ENCODE measurements at regions not wholly inside any gene's neighbourhood (a gene's known extent, or its start where the extent isn't known, plus 50 kb on each side); places are given as distances from the start of the nearest gene placed in this dataset.
A peak's percentile ranks its signal among the peaks of the same experiment; 100 is the strongest.

DNA sequence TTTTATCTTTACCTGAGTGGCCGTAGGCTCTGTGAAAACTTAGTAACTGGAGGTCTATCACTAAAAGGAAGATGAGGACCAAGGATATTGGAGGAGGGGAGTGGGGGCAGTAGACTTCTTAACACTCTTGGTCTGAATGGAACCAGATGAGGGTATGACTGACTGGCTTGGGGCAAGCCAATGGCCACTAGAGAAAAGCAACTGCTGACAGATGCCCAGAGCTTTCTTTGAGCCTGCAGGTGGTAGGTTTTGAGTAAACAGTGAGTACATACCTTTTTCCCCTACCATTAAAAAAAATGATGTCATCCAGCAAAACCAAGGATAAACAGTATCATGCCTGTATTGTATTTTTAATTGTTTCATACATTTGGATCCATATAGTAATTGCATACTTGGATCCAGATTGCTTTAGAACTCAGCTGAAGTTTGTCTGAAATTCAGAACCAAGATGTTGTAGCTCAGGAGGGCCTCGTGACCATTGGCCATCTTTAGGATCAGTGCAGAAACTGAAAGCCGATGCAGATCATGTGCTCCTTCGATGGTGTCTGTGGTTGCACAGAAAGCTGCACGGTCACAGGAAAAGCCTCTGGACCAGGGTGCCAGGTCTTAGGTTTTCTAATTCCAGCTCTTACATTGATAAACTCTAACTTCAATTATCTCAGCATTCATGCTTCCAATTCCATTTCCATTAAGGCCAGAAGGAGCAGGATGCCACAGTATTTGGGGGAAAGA is 131.0 kb downstream of the PDGFRA start:
- no peak overlapping the region for H3K4me3 ChIP-seq (ENCODE audit: low read depth, low read length)
- 86% methylated on average over 5 of the region's 5 CpGs for WGBS (ENCODE audit: insufficient coverage)
- DNase-seq (ENCODE audit: low read depth in 4 of 6, low spot score in 6 of 6), result no peak
- no peaks in the 10 kb centered on the region for H3K36me3 ChIP-seq (ENCODE audit: control insufficient read depth, insufficient read depth, low read length)
- H3K27me3 ChIP-seq (ENCODE audit: control insufficient read depth, insufficient read depth, low read length), result no peaks in the 10 kb centered on the region
- peaks cover 2% of the 10 kb centered on the region for H3K9me3 ChIP-seq (ENCODE audit: control insufficient read depth, insufficient read depth, low read length)
- no peak overlapping the region for H3K27ac ChIP-seq (ENCODE audit: low read depth, low read length)
- H3K4me1 ChIP-seq (ENCODE audit: control insufficient read depth, insufficient read depth, low read length), result no peaks in the 10 kb centered on the region

DNA sequence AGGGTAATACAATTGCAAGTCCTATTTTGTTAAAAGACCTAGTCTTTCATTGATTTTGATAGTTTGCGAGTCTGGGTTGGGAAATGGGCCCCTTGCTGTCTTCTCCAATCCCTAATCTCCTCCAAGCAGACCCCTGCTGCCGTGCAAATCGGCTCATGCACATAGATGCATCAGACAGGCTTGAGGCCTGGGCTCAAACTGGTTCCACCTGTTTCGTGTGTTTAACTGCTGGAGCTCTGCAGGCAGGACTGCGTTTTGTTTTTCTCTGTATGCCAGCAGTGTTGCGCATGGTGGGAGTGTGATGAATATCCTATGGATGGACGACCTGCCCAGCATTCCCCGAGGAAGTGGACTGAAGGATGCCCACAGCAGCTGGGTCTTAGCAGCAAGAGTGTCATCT is 133.9 kb downstream of the PDGFRA start:
- no peaks in the 10 kb centered on the region for H3K4me1 ChIP-seq (ENCODE audit: control insufficient read depth, insufficient read depth, low read length)
- 73% methylated on average over 6 of the region's 8 CpGs for WGBS (ENCODE audit: insufficient coverage)

DNA sequence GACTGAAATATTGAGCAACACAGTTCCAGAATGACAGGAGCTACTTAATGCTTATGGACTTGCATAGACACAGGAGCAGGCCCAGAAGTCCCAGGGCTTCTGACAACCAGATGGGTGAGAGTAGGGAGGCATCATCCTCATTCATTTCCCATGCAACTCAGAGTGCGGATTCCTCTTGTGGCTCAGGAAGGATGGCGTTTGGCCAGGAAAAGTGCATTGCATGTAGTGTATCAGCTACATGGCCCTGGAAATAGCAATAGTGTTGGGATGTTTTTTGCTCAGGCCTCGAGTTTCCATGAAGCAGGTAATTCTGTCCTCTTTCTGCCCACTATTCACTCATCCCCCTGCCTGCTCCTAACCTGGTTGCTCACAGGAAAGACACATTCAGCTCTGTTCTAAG is 136.6 kb downstream of the PDGFRA start:
- no peaks in the 10 kb centered on the region for H3K9me3 ChIP-seq (ENCODE audit: control insufficient read depth, insufficient read depth, low read length)
- no peaks in the 10 kb centered on the region for H3K27me3 ChIP-seq (ENCODE audit: control insufficient read depth, insufficient read depth, low read length)
- WGBS (ENCODE audit: insufficient coverage), result 60% methylated on average over 1 of the region's 3 CpGs
- H3K27ac ChIP-seq (ENCODE audit: low read depth, low read length), result no peak overlapping the region
- no peaks in the 10 kb centered on the region for H3K36me3 ChIP-seq (ENCODE audit: control insufficient read depth, insufficient read depth, low read length)
- H3K4me1 ChIP-seq (ENCODE audit: control insufficient read depth, insufficient read depth, low read length), result no peaks in the 10 kb centered on the region
- no peak for DNase-seq (ENCODE audit: low read depth in 4 of 6, low spot score in 6 of 6)
- no peak overlapping the region for H3K4me3 ChIP-seq (ENCODE audit: low read depth, low read length)

More for the DNA sequence above, 133.9 kb downstream of the PDGFRA start:
- no peak overlapping the region for H3K4me3 ChIP-seq (ENCODE audit: low read depth, low read length)
- H3K9me3 ChIP-seq (ENCODE audit: control insufficient read depth, insufficient read depth, low read length), result no peaks in the 10 kb centered on the region
- H3K27ac ChIP-seq (ENCODE audit: low read depth, low read length), result no peak overlapping the region
- DNase-seq (ENCODE audit: low read depth in 4 of 6, low spot score in 6 of 6), result no peak
- H3K27me3 ChIP-seq (ENCODE audit: control insufficient read depth, insufficient read depth, low read length), result no peaks in the 10 kb centered on the region
- H3K36me3 ChIP-seq (ENCODE audit: control insufficient read depth, insufficient read depth, low read length), result no peaks in the 10 kb centered on the region

DNA sequence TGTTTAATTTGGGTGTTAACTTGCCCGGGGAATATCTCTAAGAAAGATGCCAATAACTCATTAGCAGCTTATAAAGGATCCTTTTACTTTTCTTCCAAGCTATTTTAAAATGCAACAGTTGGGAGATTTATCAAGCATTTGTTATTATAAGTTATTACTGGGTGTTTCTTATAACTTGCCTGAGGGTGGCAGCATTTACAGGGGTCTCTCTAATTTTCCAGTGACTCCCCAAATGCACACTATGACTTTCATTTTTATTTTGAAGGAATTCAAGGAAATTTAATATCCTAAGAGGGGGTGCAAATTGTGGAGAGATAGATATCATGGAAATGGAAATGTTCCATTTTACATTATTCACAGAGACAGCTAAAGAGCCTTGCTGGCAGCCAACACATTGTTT is 138.0 kb downstream of the PDGFRA start:
- no peak for DNase-seq (ENCODE audit: low read depth in 4 of 6, low spot score in 6 of 6)
- Histone ChIP-seq H3K27ac (ENCODE audit: low read depth, low read length) (no peak overlapping the region), H3K9me3 (ENCODE audit: control insufficient read depth, insufficient read depth, low read length) (no peaks in the 10 kb centered on the region), H3K4me1 (ENCODE audit: control insufficient read depth, insufficient read depth, low read length) (no peaks in the 10 kb centered on the region), H3K27me3 (ENCODE audit: control insufficient read depth, insufficient read depth, low read length) (no peaks in the 10 kb centered on the region), H3K36me3 (ENCODE audit: control insufficient read depth, insufficient read depth, low read length) (no peaks in the 10 kb centered on the region), H3K4me3 (ENCODE audit: low read depth, low read length) (no peak overlapping the region)
- WGBS (ENCODE audit: insufficient coverage), result no CpG with 5 or more reads among the region's 1 CpG

DNA sequence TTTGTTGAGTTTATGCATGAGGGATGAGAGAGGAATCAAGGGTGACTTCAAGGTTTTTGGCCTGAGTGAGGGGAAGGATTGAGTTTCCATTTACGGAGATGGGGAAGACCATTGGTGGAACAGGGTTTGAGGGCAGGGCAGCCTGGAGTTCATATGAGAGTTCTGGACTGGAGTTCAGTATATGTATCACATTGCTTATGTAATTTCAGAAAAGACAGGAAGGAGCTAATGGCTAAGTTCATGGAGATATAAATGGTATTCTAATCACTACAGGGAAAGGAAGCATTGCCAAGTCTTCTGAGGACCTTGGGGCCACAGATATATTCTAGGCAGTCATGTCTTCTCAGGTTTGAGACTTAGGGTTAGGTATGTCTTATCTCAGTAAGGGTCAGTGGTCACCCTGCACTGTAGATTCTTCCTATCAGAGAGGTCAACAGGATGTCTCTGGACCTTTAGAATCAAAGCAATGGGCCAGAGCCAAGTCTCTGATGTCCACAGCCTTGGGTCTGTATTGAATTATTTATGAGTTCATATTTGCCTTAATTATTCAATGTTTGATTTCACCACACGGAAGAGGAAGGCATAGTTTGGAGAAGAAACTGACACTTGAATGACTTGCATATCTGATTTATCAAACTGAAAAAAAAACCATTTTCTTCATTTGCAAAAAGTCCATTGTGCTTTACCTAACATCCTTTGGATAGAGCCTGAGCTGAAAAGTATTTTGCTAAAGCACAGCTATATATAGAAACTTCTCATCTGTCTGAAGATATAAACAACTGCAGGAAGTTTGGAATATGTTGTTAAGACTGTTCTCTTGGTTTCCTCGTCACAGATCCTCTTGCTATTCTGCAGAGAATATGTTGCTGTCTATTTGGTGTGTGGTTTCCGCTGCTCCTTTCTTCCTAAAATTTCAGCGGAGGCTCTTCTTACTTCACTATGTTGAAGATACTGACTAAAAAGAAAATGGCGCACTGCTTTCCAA is 139.5 kb downstream of the PDGFRA start:
- no peaks in the 10 kb centered on the region for H3K36me3 ChIP-seq (ENCODE audit: control insufficient read depth, insufficient read depth, low read length)
- H3K27me3 ChIP-seq (ENCODE audit: control insufficient read depth, insufficient read depth, low read length), result no peaks in the 10 kb centered on the region
- no peaks in the 10 kb centered on the region for H3K4me1 ChIP-seq (ENCODE audit: control insufficient read depth, insufficient read depth, low read length)
- no peak overlapping the region for H3K27ac ChIP-seq (ENCODE audit: low read depth, low read length)
- no peak for DNase-seq (ENCODE audit: low read depth in 4 of 6, low spot score in 6 of 6)
- no peaks in the 10 kb centered on the region for H3K9me3 ChIP-seq (ENCODE audit: control insufficient read depth, insufficient read depth, low read length)
- 90% methylated on average over 2 of the region's 6 CpGs for WGBS (ENCODE audit: insufficient coverage)
- H3K4me3 ChIP-seq (ENCODE audit: low read depth, low read length), result no peak overlapping the region

DNA sequence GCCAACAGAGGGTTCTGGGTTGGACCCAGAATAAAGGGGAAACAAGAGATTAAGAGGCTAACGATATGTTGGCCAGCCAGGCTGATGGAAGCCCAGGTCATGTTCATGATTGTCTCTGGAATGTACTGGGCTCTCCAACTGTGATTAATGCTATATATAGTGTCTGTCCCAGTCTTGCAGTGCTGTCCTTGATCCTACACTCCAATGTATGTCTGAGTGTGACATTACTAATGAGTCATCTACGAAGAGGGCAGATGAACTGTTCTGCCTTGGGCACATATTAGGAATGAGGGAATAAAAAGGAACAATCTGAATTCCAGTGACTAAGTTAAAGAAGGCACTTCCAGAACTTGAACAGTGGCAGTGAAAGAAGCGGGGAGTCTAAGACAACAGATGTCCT is 142.1 kb downstream of the PDGFRA start:
- no peak for DNase-seq (ENCODE audit: low read depth in 4 of 6, low spot score in 6 of 6)
- no peaks in the 10 kb centered on the region for H3K27me3 ChIP-seq (ENCODE audit: control insufficient read depth, insufficient read depth, low read length)
- H3K9me3 ChIP-seq (ENCODE audit: control insufficient read depth, insufficient read depth, low read length), result no peaks in the 10 kb centered on the region
- no peaks in the 10 kb centered on the region for H3K36me3 ChIP-seq (ENCODE audit: control insufficient read depth, insufficient read depth, low read length)
- no peak overlapping the region for H3K27ac ChIP-seq (ENCODE audit: low read depth, low read length)
- no peaks in the 10 kb centered on the region for H3K4me1 ChIP-seq (ENCODE audit: control insufficient read depth, insufficient read depth, low read length)
- no peak overlapping the region for H3K4me3 ChIP-seq (ENCODE audit: low read depth, low read length)
- 87% methylated on average over 2 of the region's 3 CpGs for WGBS (ENCODE audit: insufficient coverage)

DNA sequence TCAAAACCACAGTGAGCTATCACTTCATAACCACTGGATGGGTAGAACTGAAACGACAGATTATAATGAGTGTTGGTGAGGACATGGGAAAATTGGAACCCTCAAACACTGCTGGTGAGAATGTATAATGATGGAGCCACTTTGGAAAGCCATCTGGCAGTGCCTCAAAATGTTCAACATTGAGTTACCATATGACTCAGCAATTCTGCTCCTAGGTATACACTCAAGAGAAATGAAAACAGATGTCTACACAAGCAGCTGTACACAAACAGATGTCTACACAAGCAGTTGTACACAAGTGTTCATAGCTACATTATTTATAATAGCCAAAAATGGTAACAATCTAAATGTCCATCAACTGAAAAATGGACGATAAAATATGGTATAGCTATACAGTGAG is 143.9 kb downstream of the PDGFRA start:
- DNase-seq (ENCODE audit: low read depth in 4 of 6, low spot score in 6 of 6), result no peak
- WGBS (ENCODE audit: insufficient coverage), result no CpG with 5 or more reads among the region's 2 CpGs
- no peaks in the 10 kb centered on the region for H3K27me3 ChIP-seq (ENCODE audit: control insufficient read depth, insufficient read depth, low read length)
- no peak overlapping the region for H3K27ac ChIP-seq (ENCODE audit: low read depth, low read length)
- no peaks in the 10 kb centered on the region for H3K4me1 ChIP-seq (ENCODE audit: control insufficient read depth, insufficient read depth, low read length)
- H3K9me3 ChIP-seq (ENCODE audit: control insufficient read depth, insufficient read depth, low read length), result no peaks in the 10 kb centered on the region
- no peaks in the 10 kb centered on the region for H3K36me3 ChIP-seq (ENCODE audit: control insufficient read depth, insufficient read depth, low read length)
- no peak overlapping the region for H3K4me3 ChIP-seq (ENCODE audit: low read depth, low read length)

DNA sequence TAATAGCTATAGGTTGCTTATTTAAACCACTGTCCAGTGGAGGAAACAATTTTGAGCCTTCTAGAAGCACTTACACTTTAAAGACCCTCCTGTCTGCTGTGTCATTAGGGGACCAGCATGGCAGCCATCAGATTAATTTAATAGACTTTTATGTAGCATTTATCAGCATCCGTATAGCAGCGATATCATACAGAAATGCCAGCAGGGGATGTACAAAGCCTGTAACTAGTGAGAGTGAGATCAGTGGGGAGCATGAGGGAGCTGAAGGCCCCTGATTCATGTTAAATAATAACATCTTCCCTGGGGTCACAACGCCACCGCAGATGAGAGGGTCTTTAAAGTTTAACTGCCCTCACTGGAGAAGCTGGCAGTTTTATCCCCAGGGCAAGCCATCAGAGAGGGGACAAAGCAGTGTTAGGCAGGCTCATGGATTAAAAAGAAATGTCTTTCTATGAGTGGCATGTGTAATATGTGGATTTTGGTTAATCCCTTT is 144.7 kb downstream of the PDGFRA start:
- no peaks in the 10 kb centered on the region for H3K9me3 ChIP-seq (ENCODE audit: control insufficient read depth, insufficient read depth, low read length)
- no peak overlapping the region for H3K4me3 ChIP-seq (ENCODE audit: low read depth, low read length)
- H3K36me3 ChIP-seq (ENCODE audit: control insufficient read depth, insufficient read depth, low read length), result no peaks in the 10 kb centered on the region
- peak in 1 of 6 donors; percentile 76 for DNase-seq (ENCODE audit: low read depth in 4 of 6, low spot score in 6 of 6)
- H3K27me3 ChIP-seq (ENCODE audit: control insufficient read depth, insufficient read depth, low read length), result no peaks in the 10 kb centered on the region
- 22% methylated on average over 2 of the region's 4 CpGs for WGBS (ENCODE audit: insufficient coverage)
- no peaks in the 10 kb centered on the region for H3K4me1 ChIP-seq (ENCODE audit: control insufficient read depth, insufficient read depth, low read length)
- H3K27ac ChIP-seq (ENCODE audit: low read depth, low read length), result no peak overlapping the region

DNA sequence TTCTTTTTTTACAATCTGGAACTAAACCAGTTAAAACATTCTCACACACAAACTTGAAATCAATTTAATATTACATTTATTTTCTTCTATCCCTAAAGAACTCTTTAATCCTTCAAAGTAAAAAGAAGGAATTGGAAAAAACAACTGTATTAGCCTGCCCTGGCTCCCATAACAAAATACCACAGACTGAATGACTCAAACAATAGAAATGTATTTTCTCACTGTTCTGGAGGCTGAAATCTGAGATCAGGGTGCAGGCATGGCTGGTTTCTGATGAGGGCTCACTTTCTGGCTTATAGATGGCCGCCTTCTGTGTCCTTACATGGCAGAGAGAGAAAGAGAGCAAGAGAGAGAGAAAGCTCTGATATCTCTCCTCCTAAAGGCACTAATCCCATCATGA is 149.4 kb downstream of the PDGFRA start:
- Histone ChIP-seq H3K27ac (ENCODE audit: low read depth, low read length) (no peak overlapping the region), H3K36me3 (ENCODE audit: control insufficient read depth, insufficient read depth, low read length) (no peaks in the 10 kb centered on the region), H3K4me1 (ENCODE audit: control insufficient read depth, insufficient read depth, low read length) (no peaks in the 10 kb centered on the region), H3K27me3 (ENCODE audit: control insufficient read depth, insufficient read depth, low read length) (no peaks in the 10 kb centered on the region), H3K9me3 (ENCODE audit: control insufficient read depth, insufficient read depth, low read length) (no peaks in the 10 kb centered on the region), H3K4me3 (ENCODE audit: low read depth, low read length) (no peak overlapping the region)
- WGBS (ENCODE audit: insufficient coverage), result 100% methylated on average over 1 of the region's 1 CpG
- DNase-seq (ENCODE audit: low read depth in 4 of 6, low spot score in 6 of 6), result no peak

All from spinal cord (tissue), 9 donors.